HepG2 (cell line): ENCODE measurements at regions not wholly inside any gene's neighbourhood (a gene's known extent, or its start where the extent isn't known, plus 50 kb on each side); places are given as distances from the start of the nearest gene placed in this dataset.

ENCODE experiments used
- ATAC-seq: fragments of 200-7000 bp; cut with Tn5 transposase; 3 replicates; pipeline ENCODE4 v1.9.1; 2020; ENCODE audit warnings: mild to moderate bottlenecking, moderate library complexity
- BruUV-seq: library from RNA; stranded (reverse); fragments of 400-500 nt; replicated peaks from 2 replicates; lab custom pipeline; 2021; lab: Mats Ljungman, UMichigan
- CTCF ChIA-PET: fragments of 300-600 bp; formaldehyde crosslinking; extraction: SDS; loops from one replicate; lab custom pipeline; 2021; ENCODE audit warnings: low total read pairs, inconsistent platforms, low intra/inter-chr PET ratio; lab: Yijun Ruan, JAX
- POLR2A ChIA-PET: fragments of 350-600 bp; sonication (Branson Sonifier 250); formaldehyde crosslinking; loops from one replicate; lab custom pipeline; 2020; ENCODE audit warnings: antibody characterized with exemption, inconsistent platforms; lab: Yijun Ruan, JAX
- DNase-seq: peaks from one replicate; pipeline ENCODE4 v3.0.0-alpha.2; 2015; ENCODE audit warnings: low spot score
- FAIRE-seq: peaks from 3 replicates; lab custom pipeline; 2011; peaks lifted over from hg19 to GRCh38; lab: Jason Lieb, UNC
- H2AFZ ChIP-seq: one replicate; pipeline ENCODE4 v1.6.1; 2011; ENCODE audit warnings: low read length, inconsistent platforms
- H3K27ac ChIP-seq: fragments of 300-600 bp; 3 replicates; pipeline ENCODE4 v1.8.0; 2011; ENCODE audit warnings: mixed run types, mild to moderate bottlenecking, mixed read lengths, low read length, inconsistent platforms; ENCODE audit not compliant: insufficient read depth; ENCODE audit errors: extremely low read length
- H3K27me3 ChIP-seq, 2 experiments: fragments of 200-600 bp in 1 of 2; 2 replicates in 1 of 2; 3 replicates in 1 of 2; pipeline versions ENCODE4 v1.6.0 to v1.8.0; 2011; ENCODE audit warnings: low read length in 2 of 2, mild to moderate bottlenecking in 2 of 2, moderate library complexity in 2 of 2, inconsistent platforms in 1 of 2; ENCODE audit not compliant: insufficient read depth in 2 of 2, control insufficient read depth in 1 of 2
- H3K36me3 ChIP-seq, 2 experiments: fragments of 200-600 bp in 1 of 2; replicated peaks in 1 of 2; 2 replicates in 1 of 2; 3 replicates in 1 of 2; pipeline versions ENCODE4 v1.5.1 to v1.8.0; 2011; ENCODE audit warnings: low read length in 2 of 2, inconsistent platforms in 1 of 2; ENCODE audit not compliant: insufficient read depth in 2 of 2, control insufficient read depth in 1 of 2
- H3K4me1 ChIP-seq: 2 replicates; pipeline ENCODE4 v1.5.1; 2012; ENCODE audit warnings: low read length, inconsistent platforms; ENCODE audit not compliant: insufficient read depth
- H3K4me2 ChIP-seq: 2 replicates; pipeline ENCODE4 v1.6.0; 2011; ENCODE audit warnings: low read depth, low read length, inconsistent platforms
- H3K4me3 ChIP-seq, 3 experiments: fragments of 200-600 bp in 1 of 3; sonication (generic), shearing (Covaris generic) in 1 of 3; replicated peaks in 1 of 3; 2 replicates each; pipeline ENCODE4 v1.5.1; 2011 to 2016; ENCODE audit warnings: low read length in 3 of 3, inconsistent platforms in 2 of 3, low read depth in 2 of 3, mild to moderate bottlenecking in 2 of 3, control low read depth in 1 of 3, mixed read lengths in 1 of 3; ENCODE audit not compliant: insufficient read depth in 1 of 3
- H3K79me2 ChIP-seq: one replicate; pipeline ENCODE4 v1.6.1; 2011; ENCODE audit warnings: low read length, inconsistent platforms; ENCODE audit not compliant: insufficient read depth
- H3K9ac ChIP-seq: 2 replicates; pipeline ENCODE4 v1.6.0; 2011; ENCODE audit warnings: mild to moderate bottlenecking, low read depth, low read length, inconsistent platforms; ENCODE audit not compliant: insufficient read depth
- H3K9me3 ChIP-seq: 2 replicates; pipeline ENCODE4 v1.5.1; 2012; ENCODE audit warnings: mild to moderate bottlenecking, low read length
- H4K20me1 ChIP-seq: 2 replicates; pipeline ENCODE4 v1.6.0; 2011; ENCODE audit warnings: inconsistent platforms, mild to moderate bottlenecking, low read length, moderate library complexity; ENCODE audit not compliant: insufficient read depth
- HES4 ChIP-seq: sonication (generic); formaldehyde crosslinking; IDR thresholded peaks from 2 replicates; pipeline ENCODE4 v1.9.0; 2021; ENCODE audit warnings: mild to moderate bottlenecking, missing genetic modification reagents, borderline replicate concordance
- HOXD1 ChIP-seq: sonication (generic); formaldehyde crosslinking; IDR thresholded peaks from 2 replicates; pipeline ENCODE4 v1.5.0; 2020; ENCODE audit warnings: missing genetic modification reagents
- KAT2B ChIP-seq: fragments of 150-350 bp; IDR thresholded peaks from 2 replicates; pipeline ENCODE4 v1.6.1; 2014; ENCODE audit warnings: low read depth, low read length, borderline replicate concordance
- KDM1A ChIP-seq: IDR thresholded peaks from 2 replicates; pipeline ENCODE4 v1.6.1; 2016; ENCODE audit warnings: missing compliant biosample characterization
- POLR2G ChIP-seq: fragments of 200-400 bp; formaldehyde crosslinking; IDR thresholded peaks from 2 replicates; pipeline ENCODE4 v1.6.1; 2018; ENCODE audit warnings: mild to moderate bottlenecking, low read depth, low read length, moderate library complexity
- RBAK ChIP-seq: sonication (generic); formaldehyde crosslinking; IDR thresholded peaks from 2 replicates; pipeline ENCODE4 v1.5.1; 2020; ENCODE audit warnings: mild to moderate bottlenecking, missing genetic modification reagents
- SIX4 ChIP-seq: sonication (generic); formaldehyde crosslinking; IDR thresholded peaks from 2 replicates; pipeline ENCODE4 v1.4.0; 2020; ENCODE audit warnings: missing genetic modification reagents
- TMF1 ChIP-seq: sonication (generic); formaldehyde crosslinking; IDR thresholded peaks from 2 replicates; pipeline ENCODE4 v1.8.1; 2022; ENCODE audit warnings: low read depth, missing genetic modification reagents
- U2AF2 ChIP-seq: fragments of 200-400 bp; formaldehyde crosslinking; IDR thresholded peaks from 2 replicates; pipeline ENCODE4 v1.6.1; 2017; ENCODE audit warnings: low read depth, mild to moderate bottlenecking, low read length
- ZNF143 ChIP-seq: sonication (generic); formaldehyde crosslinking; IDR thresholded peaks from 2 replicates; pipeline ENCODE4 v1.4.0; 2020; ENCODE audit warnings: missing genetic modification reagents
- ZNF337 ChIP-seq: sonication (generic); formaldehyde crosslinking; IDR thresholded peaks from 2 replicates; pipeline ENCODE4 v1.5.1; 2020; ENCODE audit warnings: missing genetic modification reagents, low read depth, mild to moderate bottlenecking, borderline replicate concordance
- ZNF703 ChIP-seq: sonication (generic); formaldehyde crosslinking; IDR thresholded peaks from 2 replicates; pipeline ENCODE4 v1.5.1; 2020; ENCODE audit warnings: missing genetic modification reagents, mild to moderate bottlenecking, moderate library complexity, borderline replicate concordance
- ZNF773 ChIP-seq: sonication (generic); formaldehyde crosslinking; IDR thresholded peaks from 2 replicates; pipeline ENCODE4 v1.4.0; 2020; ENCODE audit warnings: missing genetic modification reagents, borderline replicate concordance
- WGBS: methylation state at CpG from one replicate; pipeline ENCODE4 v1.1.6; 2017; ENCODE audit warnings: low lambda C conversion rate; 5-methylcytosine and 5-hydroxymethylcytosine counted together
- in situ Hi-C: cut with HindIII; loops from 2 replicates; pipeline ENCODE4 v1.10.0; 2017; ENCODE audit warnings: low pct_unique_long_range_greater_than_20kb; ENCODE audit not compliant: extremely low pct_ligation_motif_present
- intact Hi-C: fragments of 100-400 bp; cut with micrococcal nuclease; formaldehyde crosslinking; loops from one replicate; pipeline ENCODE4 v1.10.0; 2022; ENCODE audit not compliant: unreplicated experiment
- TF ChIP-seq, protein P1 (sequence below): IDR thresholded peaks from 2 replicates; pipeline ENCODE4 v1.6.1; 2016; ENCODE audit warnings: low read depth, borderline replicate concordance
- TF ChIP-seq, protein P2 (sequence below): sonication (generic); formaldehyde crosslinking; IDR thresholded peaks from 2 replicates; pipeline ENCODE4 v1.5.0; 2020; ENCODE audit warnings: missing genetic modification reagents

DNA sequence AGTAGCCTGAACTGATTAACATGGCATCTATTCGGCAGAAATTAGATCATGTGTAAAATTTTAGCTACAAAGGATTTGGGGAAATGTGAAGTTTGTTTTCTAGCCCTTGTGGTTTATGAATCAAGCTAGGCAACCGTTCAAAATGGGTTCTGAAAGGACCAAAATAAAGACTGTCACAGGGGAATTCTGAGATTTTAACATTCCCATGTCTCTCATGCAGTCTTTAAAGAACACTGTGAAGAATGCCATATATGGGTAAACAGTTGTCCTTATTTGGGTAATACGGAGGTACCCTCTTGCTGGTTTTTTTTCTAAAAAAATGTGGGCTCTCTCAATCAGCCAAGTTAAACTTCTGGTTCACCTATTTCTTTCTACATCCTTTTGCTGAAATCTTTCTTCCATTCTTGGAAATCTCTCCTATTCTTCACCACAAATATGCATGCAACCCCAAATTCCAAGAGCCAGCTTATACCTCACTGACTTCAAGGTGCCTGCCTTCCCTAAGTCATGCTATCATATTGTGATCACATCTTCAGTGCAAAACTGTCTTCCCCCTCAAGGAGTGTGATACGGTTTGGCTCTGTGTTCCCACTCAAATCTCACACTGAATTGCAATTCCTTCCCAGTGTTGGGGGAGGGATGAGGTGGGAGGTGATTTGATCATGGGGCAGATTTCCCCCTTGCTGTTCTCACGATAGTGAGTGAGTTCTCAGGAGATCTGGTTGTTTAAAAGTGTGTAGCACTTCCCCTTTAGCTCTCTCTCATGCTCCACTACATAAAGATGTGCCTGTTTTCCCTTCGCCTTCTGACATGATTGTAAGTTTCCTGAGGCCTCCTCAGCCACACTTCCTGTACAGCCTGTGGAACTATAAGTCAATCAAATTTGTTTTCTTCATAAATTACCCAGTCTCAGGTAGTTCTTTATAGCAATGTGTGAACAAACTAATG is 308.7 kb downstream of the TTLL7 start:
- Histone ChIP-seq H3K27me3 (0 out of 5 replicates have a peak, but pooled peaks cover 0 to 4% of the 10 kb centered on the region in 2 experiments), H3K4me3 (no peak overlapping the region), H3K4me2 (no peak overlapping the region), H3K36me3 (no peaks in the 10 kb centered on the region), H3K9me3 (peaks cover 15% of the 10 kb centered on the region; the same call in 1 of the 2 replicates), H3K79me2 (no peaks in the 10 kb centered on the region), H3K4me1 (peaks cover 12% of the 10 kb centered on the region; the same call in 1 of the 2 replicates), H3K9ac (no peak overlapping the region), H3K27ac (no peak overlapping the region), H2AFZ (no peak overlapping the region), H4K20me1 (no peaks in the 10 kb centered on the region)
- no TSS peak for BruUV-seq
- FAIRE-seq (no peak), ATAC-seq (no peak), DNase-seq (no peak)
- CTCF ChIA-PET: no interaction called here
- in situ Hi-C loops: no loop called here
- TF ChIP-seq RBAK (CRISPR knock-in tag) (no peak), TMF1 (CRISPR knock-in tag) (no peak), ZNF773 (CRISPR knock-in tag) (no peak), ZNF337 (CRISPR knock-in tag) (no peak)
- intact Hi-C loops: no loop called here
- POLR2A ChIA-PET: no interaction called here
- 15% methylated on average over 6 of the region's 6 CpGs for WGBS

DNA sequence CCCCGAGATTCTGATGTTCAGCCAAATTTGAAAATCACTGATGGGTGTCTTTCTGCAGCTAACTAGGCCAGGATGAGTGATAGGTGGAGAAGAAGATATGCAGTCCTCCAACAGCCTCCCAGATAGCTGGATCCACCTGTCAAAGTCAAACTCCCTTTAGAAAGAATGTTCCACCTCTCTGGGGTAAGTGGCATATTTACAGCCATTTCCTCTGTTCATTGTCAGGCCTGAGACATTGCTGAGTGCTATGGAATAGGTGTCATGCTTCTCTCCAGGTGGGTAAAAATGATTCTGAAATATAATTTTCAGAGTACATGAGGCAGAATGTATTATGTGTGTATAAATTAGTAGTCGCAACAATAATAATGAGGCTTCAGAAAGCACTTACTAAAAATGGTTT is 316.8 kb downstream of the TTLL7 start:
- Histone ChIP-seq H4K20me1 (no peaks in the 10 kb centered on the region), H3K27ac (no peak overlapping the region), H3K79me2 (no peaks in the 10 kb centered on the region), H3K4me2 (no peak overlapping the region), H3K9ac (no peak overlapping the region), H2AFZ (no peak overlapping the region), H3K4me1 (no peaks in the 10 kb centered on the region), H3K27me3 (no peaks in the 10 kb centered on the region), H3K4me3 (no peak overlapping the region), H3K9me3 (peaks cover 49% of the 10 kb centered on the region), H3K36me3 (no peaks in the 10 kb centered on the region)
- in situ Hi-C loops (no loop called here), intact Hi-C loops (no loop called here)
- ATAC-seq: no peak
- ChIA-PET CTCF (no interaction called here), POLR2A (no interaction called here)
- no peak for DNase-seq
- TF ChIP-seq KAT2B: no peak
- TF ChIP-seq HES4 (CRISPR knock-in tag): no peak
- TF ChIP-seq, protein P1, sequence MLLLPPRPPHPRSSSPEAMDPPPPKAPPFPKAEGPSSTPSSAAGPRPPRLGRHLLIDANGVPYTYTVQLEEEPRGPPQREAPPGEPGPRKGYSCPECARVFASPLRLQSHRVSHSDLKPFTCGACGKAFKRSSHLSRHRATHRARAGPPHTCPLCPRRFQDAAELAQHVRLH (CRISPR knock-in tag): no peak
- TF ChIP-seq POLR2G: no peak
- no peak for TF ChIP-seq U2AF2
- no peak for TF ChIP-seq ZNF143
- TF ChIP-seq HOXD1 (CRISPR knock-in tag): no peak
- TF ChIP-seq SIX4 (CRISPR knock-in tag): no peak
- TF ChIP-seq ZNF703 (CRISPR knock-in tag): no peak
- no peak for TF ChIP-seq KDM1A
- TF ChIP-seq, protein P2, sequence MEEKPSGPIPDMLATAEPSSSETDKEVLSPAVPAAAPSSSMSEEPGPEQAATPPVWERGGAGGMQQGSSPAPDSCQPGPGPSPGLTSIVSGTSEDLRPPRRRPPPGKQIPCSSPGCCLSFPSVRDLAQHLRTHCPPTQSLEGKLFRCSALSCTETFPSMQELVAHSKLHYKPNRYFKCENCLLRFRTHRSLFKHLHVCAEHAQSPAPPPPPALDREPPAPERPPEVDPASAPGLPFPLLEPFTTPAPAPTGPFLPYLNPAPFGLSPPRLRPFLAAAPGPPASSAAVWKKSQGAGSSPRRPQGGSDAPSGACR (CRISPR knock-in tag): no peak
- no TSS peak for BruUV-seq
- 9% methylated on average over 2 of the region's 2 CpGs for WGBS
- FAIRE-seq: no peak
